Progenitor cell of endocrine pancreas (in vitro differentiated cells): ENCODE measurements at regions not wholly inside any gene's neighbourhood (a gene's known extent, or its start where the extent isn't known, plus 50 kb on each side); places are given as distances from the start of the nearest gene placed in this dataset.

ENCODE experiments used
- DNase-seq: peaks from one replicate; pipeline ENCODE4 v3.0.0; 2021; ENCODE audit warnings: low spot score; ENCODE audit not compliant: unreplicated experiment
- H3K27ac Mint-ChIP-seq: 2 replicates; pipeline ENCODE4 v1.8.0; 2021; ENCODE audit warnings: mild to moderate bottlenecking, moderate library complexity, mixed read lengths
- H3K27me3 Mint-ChIP-seq: 2 replicates; pipeline ENCODE4 v1.8.0; 2021; ENCODE audit warnings: mixed read lengths
- H3K36me3 Mint-ChIP-seq: 2 replicates; pipeline ENCODE4 v1.8.0; 2022; ENCODE audit warnings: mixed read lengths; ENCODE audit not compliant: insufficient read depth
- H3K4me1 Mint-ChIP-seq: 2 replicates; pipeline ENCODE4 v1.8.0; 2021; ENCODE audit warnings: low read depth, mixed read lengths
- H3K4me3 Mint-ChIP-seq: 2 replicates; pipeline ENCODE4 v1.8.0; 2021; ENCODE audit warnings: low read depth, mild to moderate bottlenecking, moderate library complexity, mixed read lengths
- H3K9me3 Mint-ChIP-seq: 2 replicates; pipeline ENCODE4 v1.8.0; 2021; ENCODE audit warnings: low read depth, mixed read lengths
- TF ChIP-seq, protein P1 (sequence below): fragments of 200-600 bp; sonication (generic); IDR thresholded peaks from one replicate; pipeline ENCODE4 v1.5.0; 2021; ENCODE audit warnings: antibody characterized with exemption, mild to moderate bottlenecking; ENCODE audit not compliant: unreplicated experiment

DNA sequence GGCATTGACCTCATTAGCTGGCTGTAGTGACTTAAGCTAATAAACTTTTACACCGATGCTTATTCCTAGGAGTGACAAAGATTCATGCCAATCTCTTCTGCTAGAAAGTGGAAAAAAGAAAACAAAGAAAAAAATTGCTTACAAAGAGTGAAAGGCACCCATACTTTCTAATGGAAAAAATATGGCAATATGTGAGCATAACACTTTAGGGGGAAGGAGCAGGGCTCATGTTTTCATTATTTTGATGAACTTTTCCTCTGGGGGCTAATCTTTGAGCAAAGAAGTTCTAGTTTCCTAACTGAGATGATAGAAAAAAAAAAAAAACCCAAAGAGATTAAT, 94.8 kb upstream of the THRB start:
- peaks cover 29% of the 10 kb centered on the region for H3K4me1 Mint-ChIP-seq
- H3K36me3 Mint-ChIP-seq, result no peaks in the 10 kb centered on the region
- DNase-seq, result no peak
- no peak overlapping the region for H3K4me3 Mint-ChIP-seq
- H3K27ac Mint-ChIP-seq, result no peak overlapping the region
- no peaks in the 10 kb centered on the region for H3K9me3 Mint-ChIP-seq
- H3K27me3 Mint-ChIP-seq, result peaks cover 36% of the 10 kb centered on the region
- TF ChIP-seq, protein P1, sequence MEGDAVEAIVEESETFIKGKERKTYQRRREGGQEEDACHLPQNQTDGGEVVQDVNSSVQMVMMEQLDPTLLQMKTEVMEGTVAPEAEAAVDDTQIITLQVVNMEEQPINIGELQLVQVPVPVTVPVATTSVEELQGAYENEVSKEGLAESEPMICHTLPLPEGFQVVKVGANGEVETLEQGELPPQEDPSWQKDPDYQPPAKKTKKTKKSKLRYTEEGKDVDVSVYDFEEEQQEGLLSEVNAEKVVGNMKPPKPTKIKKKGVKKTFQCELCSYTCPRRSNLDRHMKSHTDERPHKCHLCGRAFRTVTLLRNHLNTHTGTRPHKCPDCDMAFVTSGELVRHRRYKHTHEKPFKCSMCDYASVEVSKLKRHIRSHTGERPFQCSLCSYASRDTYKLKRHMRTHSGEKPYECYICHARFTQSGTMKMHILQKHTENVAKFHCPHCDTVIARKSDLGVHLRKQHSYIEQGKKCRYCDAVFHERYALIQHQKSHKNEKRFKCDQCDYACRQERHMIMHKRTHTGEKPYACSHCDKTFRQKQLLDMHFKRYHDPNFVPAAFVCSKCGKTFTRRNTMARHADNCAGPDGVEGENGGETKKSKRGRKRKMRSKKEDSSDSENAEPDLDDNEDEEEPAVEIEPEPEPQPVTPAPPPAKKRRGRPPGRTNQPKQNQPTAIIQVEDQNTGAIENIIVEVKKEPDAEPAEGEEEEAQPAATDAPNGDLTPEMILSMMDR, result no peak

DNA sequence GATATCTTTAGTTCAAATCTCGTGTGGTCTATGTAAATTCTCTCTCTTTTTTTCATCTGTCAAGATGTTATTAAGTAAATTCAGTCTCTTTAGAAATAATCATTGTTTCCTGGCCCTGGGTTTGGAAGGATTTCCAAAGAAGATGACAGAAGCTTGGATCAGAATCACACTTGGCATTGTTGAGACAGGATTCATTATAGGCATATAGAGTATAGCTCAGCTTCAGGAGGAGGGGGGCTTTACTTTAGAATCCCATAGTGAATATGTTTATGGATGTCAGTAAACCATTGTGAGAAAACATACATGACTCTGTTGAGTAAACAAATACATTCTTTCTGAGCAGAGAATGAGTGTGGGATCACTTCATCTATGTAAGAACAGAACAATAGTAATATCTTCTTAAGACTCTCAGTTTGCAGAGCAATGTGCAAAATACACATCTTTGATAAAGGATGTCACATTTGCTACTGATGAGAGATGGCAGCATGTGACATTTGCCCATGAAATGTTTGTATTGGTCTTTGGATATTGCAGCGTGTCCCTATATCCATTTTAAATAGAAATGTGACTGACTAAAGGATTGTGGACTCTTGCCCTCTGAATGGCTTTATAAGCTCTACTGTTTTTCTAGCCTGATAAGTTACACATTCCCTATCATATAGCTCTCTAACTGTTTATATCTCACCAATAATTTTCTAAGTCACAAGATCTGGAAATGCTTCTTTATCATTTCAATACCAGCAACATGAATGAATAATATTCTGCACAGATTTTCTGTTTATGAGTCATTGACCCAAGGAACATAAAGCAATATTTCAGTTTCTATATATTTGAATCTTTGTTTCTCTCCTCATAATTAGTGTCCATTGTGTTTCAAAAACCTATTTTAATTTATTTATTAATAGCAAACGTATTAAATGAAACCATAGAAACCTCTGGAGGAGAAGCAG, 95.6 kb upstream of the THRB start:
- peaks cover 41% of the 10 kb centered on the region for H3K27me3 Mint-ChIP-seq
- H3K27ac Mint-ChIP-seq, result peak overlapping the region; percentile 2
- H3K4me3 Mint-ChIP-seq, result no peak overlapping the region
- H3K36me3 Mint-ChIP-seq, result no peaks in the 10 kb centered on the region
- H3K9me3 Mint-ChIP-seq, result no peaks in the 10 kb centered on the region
- peaks cover 29% of the 10 kb centered on the region for H3K4me1 Mint-ChIP-seq
- TF ChIP-seq, protein P1, result no peak
- DNase-seq, result no peak

DNA sequence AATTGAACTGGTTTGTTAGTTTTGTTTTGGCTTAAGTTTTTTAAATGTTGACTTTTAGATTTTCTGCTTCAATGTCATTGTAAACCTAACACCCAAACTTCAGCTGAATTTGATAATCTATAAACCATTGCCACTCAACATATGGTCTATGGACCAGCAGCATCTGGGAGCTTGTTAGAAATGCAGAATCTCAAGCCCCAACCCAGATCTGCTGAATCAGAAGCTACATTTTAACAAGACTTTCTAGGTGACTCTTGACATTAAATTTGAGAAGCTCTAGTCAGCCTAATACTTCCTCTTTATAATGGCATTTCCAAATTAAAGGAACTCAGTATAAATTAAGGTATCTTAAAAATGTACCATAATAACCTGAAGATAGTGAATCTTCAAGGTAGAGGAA, 96.5 kb upstream of the THRB start:
- peaks cover 28% of the 10 kb centered on the region for H3K4me1 Mint-ChIP-seq
- H3K9me3 Mint-ChIP-seq, result no peaks in the 10 kb centered on the region
- DNase-seq, result no peak
- no peak overlapping the region for H3K4me3 Mint-ChIP-seq
- H3K36me3 Mint-ChIP-seq, result no peaks in the 10 kb centered on the region
- peaks cover 37% of the 10 kb centered on the region for H3K27me3 Mint-ChIP-seq
- no peak overlapping the region for H3K27ac Mint-ChIP-seq
- TF ChIP-seq, protein P1, result no peak

DNA sequence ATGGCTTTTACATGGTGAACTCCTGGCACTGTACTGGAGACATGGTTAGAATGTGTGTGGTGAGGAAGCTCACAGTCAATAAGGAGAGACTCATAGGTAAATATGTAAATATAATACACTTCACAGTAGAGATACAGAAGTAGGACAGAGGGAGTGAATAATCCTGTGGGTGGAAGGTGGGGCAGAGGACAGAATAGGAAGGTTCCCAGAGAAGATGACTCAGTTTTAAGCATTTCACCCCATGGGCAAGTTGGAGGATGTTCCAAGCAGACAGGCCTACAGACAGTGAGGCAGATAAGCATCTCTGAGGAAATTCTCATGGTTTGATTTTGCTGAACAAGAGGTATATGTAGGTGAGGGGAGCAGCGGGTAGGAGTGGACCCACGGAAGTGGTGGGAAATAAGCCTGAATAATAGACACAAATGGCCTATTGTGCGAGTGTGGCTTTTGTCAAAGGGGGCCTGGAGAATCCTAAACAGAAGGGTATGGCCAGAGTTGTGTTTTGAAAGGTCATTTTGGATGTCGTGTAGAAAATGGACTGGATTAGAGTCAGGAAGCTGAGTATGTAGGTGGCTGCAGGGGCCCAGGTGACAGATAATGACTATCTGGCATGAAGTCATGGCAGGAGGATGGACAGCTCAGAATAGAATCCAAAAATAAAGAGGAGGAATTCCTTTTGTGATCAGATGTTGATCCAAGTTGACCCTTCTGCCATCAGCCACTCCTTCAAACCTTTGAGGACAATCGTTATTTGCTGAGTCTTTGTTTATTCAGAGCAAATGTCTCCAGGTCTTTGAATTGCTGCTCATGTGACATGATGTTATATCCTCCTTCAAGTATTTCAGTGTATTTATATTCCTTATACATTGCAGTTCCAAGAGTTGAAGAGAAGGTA, 97.3 kb upstream of the THRB start:
- Mint-ChIP-seq H3K9me3 (no peaks in the 10 kb centered on the region), H3K36me3 (no peaks in the 10 kb centered on the region), H3K27ac (no peak overlapping the region), H3K4me3 (no peak overlapping the region), H3K27me3 (peaks cover 34% of the 10 kb centered on the region), H3K4me1 (peaks cover 27% of the 10 kb centered on the region)
- TF ChIP-seq, protein P1, result no peak
- DNase-seq, result no peak

DNA sequence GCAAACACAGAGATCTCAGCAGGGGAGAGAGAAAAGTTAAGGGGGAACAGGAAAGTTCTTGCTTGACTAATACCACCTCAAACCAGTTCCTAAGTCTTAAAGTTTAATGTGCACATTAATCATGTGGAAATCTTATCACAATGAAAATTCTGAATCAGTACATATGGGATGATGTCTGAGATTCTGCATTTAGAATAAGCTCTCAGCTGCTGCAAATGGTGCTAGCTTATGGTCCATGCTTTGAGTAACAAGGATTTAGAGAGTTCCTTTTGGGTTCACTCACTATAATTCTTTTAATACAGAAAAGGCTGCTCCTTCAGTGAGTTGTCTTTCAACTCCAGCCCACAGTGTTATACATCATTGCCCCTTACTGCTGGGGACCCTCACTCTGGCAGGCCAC, 99.5 kb upstream of the THRB start:
- DNase-seq, result no peak
- H3K9me3 Mint-ChIP-seq, result no peaks in the 10 kb centered on the region
- TF ChIP-seq, protein P1, result no peak
- no peak overlapping the region for H3K27ac Mint-ChIP-seq
- H3K27me3 Mint-ChIP-seq, result peaks cover 27% of the 10 kb centered on the region
- no peaks in the 10 kb centered on the region for H3K36me3 Mint-ChIP-seq
- H3K4me3 Mint-ChIP-seq, result no peak overlapping the region
- H3K4me1 Mint-ChIP-seq, result peaks cover 36% of the 10 kb centered on the region
